Activated CD4-positive, alpha-beta memory T cell treated with anti-CD3 and anti-CD28 coated beads, Interleukin-2, amount 10 ng/mL, durations not matched to agents 7 days and 5 days (primary cell): ENCODE measurements at regions not wholly inside any gene's neighbourhood (a gene's known extent, or its start where the extent isn't known, plus 50 kb on each side); places are given as distances from the start of the nearest gene placed in this dataset.
A peak's percentile ranks its signal among the peaks of the same experiment; 100 is the strongest.

Experiments used
- CTCF ChIA-PET: fragments of 350-600 bp; sonication (Branson Sonifier 250); formaldehyde crosslinking; loops from one replicate; lab custom pipeline; 2021; ENCODE audit warnings: antibody characterized with exemption, inconsistent platforms; lab: Charles Lee
- POLR2A ChIA-PET: fragments of 350-600 bp; sonication (Branson Sonifier 250); formaldehyde crosslinking; loops from one replicate; lab custom pipeline; 2021; ENCODE audit warnings: antibody characterized with exemption; lab: Charles Lee
- DNase-seq: peaks from one replicate; pipeline ENCODE4 v3.0.0-alpha.2; 2020
- H3K27ac Mint-ChIP-seq: one replicate; pipeline ENCODE4 v1.8.0; 2021; ENCODE audit warnings: mild to moderate bottlenecking, mixed read lengths
- H3K27me3 Mint-ChIP-seq: one replicate; pipeline ENCODE4 v1.8.0; 2021; ENCODE audit warnings: mixed read lengths
- H3K36me3 Mint-ChIP-seq: one replicate; pipeline ENCODE4 v1.8.0; 2021; ENCODE audit warnings: low read depth, mixed read lengths
- H3K4me1 Mint-ChIP-seq: one replicate; pipeline ENCODE4 v1.8.0; 2021; ENCODE audit warnings: mixed read lengths
- H3K4me3 Mint-ChIP-seq: one replicate; pipeline ENCODE4 v1.8.0; 2021; ENCODE audit warnings: mild to moderate bottlenecking, mixed read lengths
- H3K9me3 Mint-ChIP-seq: one replicate; pipeline ENCODE4 v1.8.0; 2021; ENCODE audit warnings: mixed read lengths

GRCh38 chr9:4375424-4376200 is 75.7 kb upstream of the GLIS3 start:
- no peaks in the 10 kb centered on the region for H3K36me3 Mint-ChIP-seq
- CTCF ChIA-PET, result interaction anchor here (1.6 to 2.7 kb wide), 3 partner anchors 9 to 61 kb away, joined by 4 to 12 read pairs (median 4); no protein-coding TSS in a partner anchor
- H3K4me3 Mint-ChIP-seq, result no peak overlapping the region
- no peaks in the 10 kb centered on the region for H3K9me3 Mint-ChIP-seq
- no peaks in the 10 kb centered on the region for H3K4me1 Mint-ChIP-seq
- H3K27ac Mint-ChIP-seq, result no peak overlapping the region
- no peak for DNase-seq
- POLR2A ChIA-PET, result no interaction called here
- H3K27me3 Mint-ChIP-seq, result peaks cover 15% of the 10 kb centered on the region

- no peaks in the 10 kb centered on the region for H3K36me3 Mint-ChIP-seq
Observed at GRCh38 chr9:4371108-4371507, 71.2 kb upstream of the GLIS3 start.

GRCh38 chr9:4370501-4370900 is 70.6 kb upstream of the GLIS3 start:
- ChIA-PET CTCF (interaction anchor here (0.8 kb wide), 1 partner anchor 104 kb away, joined by 4 read pairs; no protein-coding TSS in a partner anchor), POLR2A (no interaction called here)
- Mint-ChIP-seq H3K4me1 (no peaks in the 10 kb centered on the region), H3K36me3 (no peaks in the 10 kb centered on the region), H3K4me3 (no peak overlapping the region), H3K9me3 (no peaks in the 10 kb centered on the region), H3K27me3 (peaks cover 11% of the 10 kb centered on the region), H3K27ac (no peak overlapping the region)
- no peak for DNase-seq

More at GRCh38 chr9:4371108-4371507, 71.2 kb upstream of the GLIS3 start:
- no peak overlapping the region for H3K4me3 Mint-ChIP-seq
- POLR2A ChIA-PET, result no interaction called here
- CTCF ChIA-PET, result interaction anchor here (0.8 kb wide), 1 partner anchor 103 kb away, joined by 4 read pairs; no protein-coding TSS in a partner anchor
- peaks cover 17% of the 10 kb centered on the region for H3K27me3 Mint-ChIP-seq
- H3K4me1 Mint-ChIP-seq, result no peaks in the 10 kb centered on the region
- no peak for DNase-seq
- no peaks in the 10 kb centered on the region for H3K9me3 Mint-ChIP-seq
- no peak overlapping the region for H3K27ac Mint-ChIP-seq

- no peak overlapping the region for H3K27ac Mint-ChIP-seq
- H3K4me3 Mint-ChIP-seq, result no peak overlapping the region
- ChIA-PET CTCF (interaction anchor here (0.6 to 3.9 kb wide), 19 partner anchors 9 to 635 kb away, joined by 3 to 46 read pairs (median 4); no protein-coding TSS in a partner anchor), POLR2A (interaction anchor here (0.6 kb wide), 1 partner anchor 938 kb away, joined by 3 read pairs; the partner anchor contains the start of gene RLN2)
- peaks cover 2% of the 10 kb centered on the region for H3K4me1 Mint-ChIP-seq
- H3K36me3 Mint-ChIP-seq, result no peaks in the 10 kb centered on the region
- peaks cover 12% of the 10 kb centered on the region for H3K27me3 Mint-ChIP-seq
- no peaks in the 10 kb centered on the region for H3K9me3 Mint-ChIP-seq
- DNase-seq, result peak; percentile 24
Observed at GRCh38 chr9:4366591-4367330, 66.9 kb upstream of the GLIS3 start.

GRCh38 chr9:4365055-4365454 is 65.2 kb upstream of the GLIS3 start:
- ChIA-PET CTCF (interaction anchor here (2.6 to 3.9 kb wide), 2 partner anchors 26 to 49 kb away, joined by 20 to 46 read pairs; no protein-coding TSS in a partner anchor), POLR2A (no interaction called here)
- Mint-ChIP-seq H3K27me3 (peaks cover 21% of the 10 kb centered on the region), H3K4me1 (peaks cover 2% of the 10 kb centered on the region), H3K27ac (no peak overlapping the region), H3K4me3 (no peak overlapping the region), H3K9me3 (no peaks in the 10 kb centered on the region), H3K36me3 (no peaks in the 10 kb centered on the region)
- DNase-seq, result no peak

GRCh38 chr9:4362281-4362680 is 62.4 kb upstream of the GLIS3 start:
- DNase-seq, result no peak
- CTCF ChIA-PET, result no interaction called here
- Mint-ChIP-seq H3K4me3 (no peak overlapping the region), H3K27ac (no peak overlapping the region), H3K27me3 (peaks cover 21% of the 10 kb centered on the region), H3K4me1 (peaks cover 2% of the 10 kb centered on the region), H3K36me3 (no peaks in the 10 kb centered on the region), H3K9me3 (no peaks in the 10 kb centered on the region)
- POLR2A ChIA-PET, result no interaction called here

GRCh38 chr9:4359016-4359415 is 59.1 kb upstream of the GLIS3 start:
- no peak overlapping the region for H3K27ac Mint-ChIP-seq
- H3K4me3 Mint-ChIP-seq, result no peak overlapping the region
- ChIA-PET CTCF (no interaction called here), POLR2A (no interaction called here)
- no peak for DNase-seq
- H3K36me3 Mint-ChIP-seq, result no peaks in the 10 kb centered on the region
- H3K4me1 Mint-ChIP-seq, result no peaks in the 10 kb centered on the region
- peaks cover 26% of the 10 kb centered on the region for H3K27me3 Mint-ChIP-seq
- no peaks in the 10 kb centered on the region for H3K9me3 Mint-ChIP-seq

- H3K36me3 Mint-ChIP-seq, result no peaks in the 10 kb centered on the region
Observed at GRCh38 chr9:4357929-4358328, 58.1 kb upstream of the GLIS3 start.

GRCh38 chr9:4356306-4356705 is 56.4 kb upstream of the GLIS3 start:
- DNase-seq, result no peak
- POLR2A ChIA-PET, result interaction anchor here (1.5 kb wide), 1 partner anchor 10 kb away, joined by 3 read pairs; no protein-coding TSS in a partner anchor
- peaks cover 12% of the 10 kb centered on the region for H3K27me3 Mint-ChIP-seq
- no peak overlapping the region for H3K4me3 Mint-ChIP-seq
- H3K4me1 Mint-ChIP-seq, result no peaks in the 10 kb centered on the region
- H3K9me3 Mint-ChIP-seq, result no peaks in the 10 kb centered on the region
- H3K36me3 Mint-ChIP-seq, result no peaks in the 10 kb centered on the region
- CTCF ChIA-PET, result no interaction called here
- no peak overlapping the region for H3K27ac Mint-ChIP-seq

More at GRCh38 chr9:4357929-4358328, 58.1 kb upstream of the GLIS3 start:
- peaks cover 26% of the 10 kb centered on the region for H3K27me3 Mint-ChIP-seq
- no peaks in the 10 kb centered on the region for H3K9me3 Mint-ChIP-seq
- ChIA-PET CTCF (no interaction called here), POLR2A (no interaction called here)
- no peak overlapping the region for H3K4me3 Mint-ChIP-seq
- H3K4me1 Mint-ChIP-seq, result no peaks in the 10 kb centered on the region
- DNase-seq, result no peak
- H3K27ac Mint-ChIP-seq, result no peak overlapping the region

- ChIA-PET CTCF (no interaction called here), POLR2A (no interaction called here)
- no peak for DNase-seq
- peaks cover 5% of the 10 kb centered on the region for H3K27me3 Mint-ChIP-seq
- no peak overlapping the region for H3K27ac Mint-ChIP-seq
- H3K4me3 Mint-ChIP-seq, result no peak overlapping the region
- no peaks in the 10 kb centered on the region for H3K9me3 Mint-ChIP-seq
- H3K4me1 Mint-ChIP-seq, result no peaks in the 10 kb centered on the region
- no peaks in the 10 kb centered on the region for H3K36me3 Mint-ChIP-seq
Observed at GRCh38 chr9:4353236-4353635, 53.4 kb upstream of the GLIS3 start.

- ChIA-PET POLR2A (no interaction called here), CTCF (interaction anchor here (1.1 kb wide), 1 partner anchor 11 kb away, joined by 3 read pairs; no protein-coding TSS in a partner anchor)
- Mint-ChIP-seq H3K4me3 (no peak overlapping the region), H3K27ac (no peak overlapping the region), H3K27me3 (no peaks in the 10 kb centered on the region), H3K4me1 (peaks cover 5% of the 10 kb centered on the region), H3K36me3 (no peaks in the 10 kb centered on the region), H3K9me3 (no peaks in the 10 kb centered on the region)
- DNase-seq, result no peak
Observed at GRCh38 chr9:4349816-4350418, 50.0 kb upstream of the GLIS3 start.
